Vagina (tissue), 2 donors: ENCODE measurements at regions not wholly inside any gene's neighbourhood (a gene's known extent, or its start where the extent isn't known, plus 50 kb on each side); places are given as distances from the start of the nearest gene placed in this dataset.
"Not testable (repeated sequence)": the region's sequence is repeated elsewhere in the genome, so short reads cannot be mapped to it uniquely, and the experiment has no call there.

Experiments
- DNase-seq, 2 donors: peaks; one replicate each; pipeline ENCODE4 v3.0.0-alpha.2; 2017; ENCODE audit errors: extremely low spot score in 2 of 2
- H3K27ac ChIP-seq: fragments of 200-600 bp; sonication (generic); one replicate; pipeline ENCODE4 v1.5.1; 2019
- H3K27me3 ChIP-seq: fragments of 200-600 bp; sonication (generic); one replicate; pipeline ENCODE4 v1.5.1; 2019
- H3K36me3 ChIP-seq, 2 donors: fragments of 200-600 bp; sonication (generic); one replicate each; pipeline ENCODE4 v1.5.1; 2017 to 2019
- H3K4me1 ChIP-seq: fragments of 200-600 bp; sonication (generic); one replicate; pipeline ENCODE4 v1.5.1; 2019
- H3K4me3 ChIP-seq, 2 donors: fragments of 200-600 bp; sonication (generic); 1 replicate in 1 of 2; 2 replicates in 1 of 2; pipeline ENCODE4 v1.5.1; 2016 to 2019
- H3K9me3 ChIP-seq: fragments of 200-600 bp; sonication (generic); one replicate; pipeline ENCODE4 v1.5.1; 2019
- CTCF ChIP-seq, 3 experiments: fragments of 450-650 bp in 2 of 3; fragments of 200-600 bp in 1 of 3; sonication (generic) in 1 of 3; IDR thresholded peaks; one replicate each; pipeline ENCODE4 v1.5.1; 2017 to 2019; ENCODE audit warnings: antibody characterized with exemption in 3 of 3, mild to moderate bottlenecking in 2 of 3, moderate library complexity in 2 of 3
- POLR2A ChIP-seq, 2 donors: fragments of 450-650 bp; IDR thresholded peaks; one replicate each; pipeline ENCODE4 v1.6.1; 2017; ENCODE audit warnings: antibody characterized with exemption in 2 of 2, mild to moderate bottlenecking in 2 of 2, moderate library complexity in 2 of 2
- POLR2AphosphoS5 ChIP-seq, 2 donors: sonication (generic); formaldehyde crosslinking; IDR thresholded peaks; one replicate each; pipeline ENCODE4 v1.9.0; 2017; ENCODE audit warnings: antibody characterized with exemption in 2 of 2, mild to moderate bottlenecking in 2 of 2, low read depth in 1 of 2; ENCODE audit not compliant: insufficient read depth in 1 of 2
- intact Hi-C: fragments of 100-400 bp; cut with DNase I; formaldehyde crosslinking; loops from one replicate; pipeline ENCODE4 v1.15.1; 2023

- H3K36me3 ChIP-seq, H3K4me3 ChIP-seq, H3K27me3 ChIP-seq, intact Hi-C loops, H3K4me1 ChIP-seq, DNase-seq, H3K27ac ChIP-seq, H3K9me3 ChIP-seq: not testable (repeated sequence)
Observed at GRCh38 chr12:14032191-14032590, 50.8 kb upstream of the GRIN2B start.

GRCh38 chr12:14043776-14044175, 62.4 kb upstream of the GRIN2B start:
- no peak for DNase-seq
- intact Hi-C loops = no loop called here
- no peaks in the 10 kb centered on the region for H3K36me3 ChIP-seq
- H3K4me1 ChIP-seq = no peaks in the 10 kb centered on the region
- H3K27me3 ChIP-seq = no peaks in the 10 kb centered on the region
- no peak overlapping the region for H3K27ac ChIP-seq
- no peaks in the 10 kb centered on the region for H3K9me3 ChIP-seq
- no peak for TF ChIP-seq POLR2AphosphoS5 (IDR thresholded peaks at IDR 0.05; ENCODE audit: insufficient read depth in 1 of 2, low read depth in 1 of 2)
- no peak for TF ChIP-seq CTCF (IDR thresholded peaks at IDR 0.05)
- no peak for TF ChIP-seq POLR2A (IDR thresholded peaks at IDR 0.05)
- H3K4me3 ChIP-seq = no peak overlapping the region

- no peaks in the 10 kb centered on the region for H3K4me1 ChIP-seq
Observed at GRCh38 chr12:14048941-14049545, 67.6 kb upstream of the GRIN2B start.

GRCh38 chr12:14057895-14058294, 76.5 kb upstream of the GRIN2B start:
- H3K27ac ChIP-seq = no peak overlapping the region
- H3K9me3 ChIP-seq = no peaks in the 10 kb centered on the region
- H3K4me3 ChIP-seq = no peak overlapping the region
- no peaks in the 10 kb centered on the region for H3K27me3 ChIP-seq
- H3K36me3 ChIP-seq = no peaks in the 10 kb centered on the region
- DNase-seq = no peak
- H3K4me1 ChIP-seq = no peaks in the 10 kb centered on the region
- intact Hi-C loops = no loop called here
- TF ChIP-seq POLR2A (IDR thresholded peaks at IDR 0.05) (no peak), CTCF (IDR thresholded peaks at IDR 0.05) (no peak), POLR2AphosphoS5 (IDR thresholded peaks at IDR 0.05; ENCODE audit: insufficient read depth in 1 of 2, low read depth in 1 of 2) (no peak)

More at GRCh38 chr12:14048941-14049545, 67.6 kb upstream of the GRIN2B start:
- intact Hi-C loops = no loop called here
- Histone ChIP-seq H3K27me3 (no peaks in the 10 kb centered on the region), H3K36me3 (no peaks in the 10 kb centered on the region), H3K9me3 (no peaks in the 10 kb centered on the region), H3K4me3 (no peak overlapping the region), H3K27ac (no peak overlapping the region)
- no peak for TF ChIP-seq POLR2A (IDR thresholded peaks at IDR 0.05)
- TF ChIP-seq CTCF (IDR thresholded peaks at IDR 0.05) = no peak
- TF ChIP-seq POLR2AphosphoS5 (IDR thresholded peaks at IDR 0.05; ENCODE audit: insufficient read depth in 1 of 2, low read depth in 1 of 2) = no peak
- DNase-seq = no peak

GRCh38 chr12:14058717-14059116, 77.3 kb upstream of the GRIN2B start:
- Histone ChIP-seq H3K9me3 (no peaks in the 10 kb centered on the region), H3K27me3 (no peaks in the 10 kb centered on the region), H3K36me3 (no peaks in the 10 kb centered on the region), H3K4me3 (no peak overlapping the region), H3K4me1 (no peaks in the 10 kb centered on the region), H3K27ac (no peak overlapping the region)
- intact Hi-C loops = no loop called here
- no peak for TF ChIP-seq CTCF (IDR thresholded peaks at IDR 0.05)
- no peak for TF ChIP-seq POLR2A (IDR thresholded peaks at IDR 0.05)
- no peak for TF ChIP-seq POLR2AphosphoS5 (IDR thresholded peaks at IDR 0.05; ENCODE audit: insufficient read depth in 1 of 2, low read depth in 1 of 2)
- no peak for DNase-seq
